NCI-H2171 treated with DMSO at 0.1 percent for 48 hours (cell line): ENCODE measurements at regions not wholly inside any gene's neighbourhood (a gene's known extent, or its start where the extent isn't known, plus 50 kb on each side); places are given as distances from the start of the nearest gene placed in this dataset.

Experiments
- DNase-seq: peaks from one replicate; lab custom pipeline; 2025; lab: John Stamatoyannopoulos, UW

DNA sequence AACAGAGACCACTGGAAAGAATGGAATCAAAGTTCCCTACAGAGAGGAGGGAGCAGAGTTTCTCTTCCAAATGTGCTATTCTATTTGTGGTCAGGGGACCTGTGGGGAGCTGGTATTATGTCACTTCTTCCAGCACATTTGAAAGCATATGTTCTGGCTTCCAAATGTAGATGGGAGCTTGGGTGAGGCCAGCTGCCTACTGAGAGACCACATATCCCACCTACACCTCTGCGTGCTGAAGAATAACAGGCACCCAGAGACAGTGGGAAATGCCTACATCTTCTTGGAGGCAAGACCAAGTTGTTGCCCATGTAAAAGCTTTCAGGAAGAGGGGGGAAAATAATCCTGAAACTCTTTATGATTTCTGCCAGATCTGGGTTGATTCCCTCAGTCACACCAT is 286.8 kb upstream of the UMPS start:
- no peak for DNase-seq

- no peak for DNase-seq
Measured at GRCh38 chr3:124444075-124444474, 286.2 kb upstream of the UMPS start.

- no peak for DNase-seq
Measured at GRCh38 chr3:124444896-124445295, 285.4 kb upstream of the UMPS start.

- DNase-seq, result no peak
Measured at GRCh38 chr3:124447845-124448244, 282.4 kb upstream of the UMPS start.

DNA sequence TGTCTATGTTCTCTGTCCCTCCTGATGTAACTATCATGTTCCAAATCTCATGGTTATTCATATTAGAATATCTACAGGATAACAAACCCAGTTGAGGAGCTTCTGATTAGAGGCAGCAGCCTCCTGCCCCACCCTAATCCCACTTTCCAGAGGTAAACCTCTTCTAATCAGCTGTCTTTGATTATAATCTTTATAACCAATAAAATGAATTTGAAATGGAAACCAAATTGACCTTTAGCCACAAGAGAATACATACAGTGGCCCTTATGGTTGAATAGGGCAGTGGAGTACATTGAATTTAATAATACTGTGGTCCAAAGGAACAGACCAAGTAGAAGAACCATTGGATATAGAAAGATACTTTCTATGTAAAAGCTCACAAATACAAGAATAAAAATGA is 281.3 kb upstream of the UMPS start:
- DNase-seq, result no peak

GRCh38 chr3:124450366-124450765 is 279.9 kb upstream of the UMPS start:
- no peak for DNase-seq

- DNase-seq, result no peak
Measured at GRCh38 chr3:124451630-124452317, 278.5 kb upstream of the UMPS start.

GRCh38 chr3:124453189-124453588 is 277.1 kb upstream of the UMPS start:
- no peak for DNase-seq

GRCh38 chr3:124455891-124456290 is 274.4 kb upstream of the UMPS start:
- DNase-seq, result no peak

DNA sequence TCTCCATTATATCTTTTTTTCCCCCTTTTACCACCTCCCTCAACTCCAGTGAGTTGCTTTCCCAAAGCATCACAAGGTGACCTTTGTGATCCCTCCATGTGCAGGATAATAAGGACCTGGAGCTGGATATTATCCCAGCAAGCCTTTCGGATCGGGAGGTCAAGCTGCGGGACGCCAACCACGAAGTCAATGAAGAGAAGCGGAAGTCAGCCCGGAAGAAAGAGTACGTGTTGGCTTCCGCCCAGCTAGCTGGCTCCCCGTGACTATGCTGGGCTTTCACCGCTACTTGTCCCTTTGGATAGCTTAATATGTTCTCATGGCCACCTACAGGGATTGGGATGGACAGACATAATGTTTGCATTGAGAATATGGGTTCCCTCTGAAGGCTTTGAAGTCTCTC is 273.7 kb upstream of the UMPS start:
- DNase-seq, result no peak

DNA sequence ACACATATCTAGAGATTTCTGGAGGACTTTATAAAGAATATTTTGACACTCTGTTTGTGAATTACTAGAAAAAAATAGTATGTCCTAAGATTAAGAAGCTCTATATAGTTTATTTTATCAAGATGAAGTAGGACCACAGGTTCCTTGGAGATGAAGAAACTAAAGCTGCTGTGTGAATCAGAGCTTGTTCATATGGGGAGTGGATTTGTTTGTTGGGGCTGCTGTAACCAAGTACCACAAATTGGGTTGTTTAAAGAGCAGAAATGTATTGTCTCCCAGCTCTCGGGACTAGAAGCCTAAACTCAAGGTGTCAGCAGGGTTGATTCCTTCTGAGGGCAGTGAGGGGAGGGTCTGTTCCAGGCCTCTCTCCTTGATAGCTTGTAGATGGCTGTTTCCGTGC is 270.6 kb upstream of the UMPS start:
- DNase-seq, result no peak

DNA sequence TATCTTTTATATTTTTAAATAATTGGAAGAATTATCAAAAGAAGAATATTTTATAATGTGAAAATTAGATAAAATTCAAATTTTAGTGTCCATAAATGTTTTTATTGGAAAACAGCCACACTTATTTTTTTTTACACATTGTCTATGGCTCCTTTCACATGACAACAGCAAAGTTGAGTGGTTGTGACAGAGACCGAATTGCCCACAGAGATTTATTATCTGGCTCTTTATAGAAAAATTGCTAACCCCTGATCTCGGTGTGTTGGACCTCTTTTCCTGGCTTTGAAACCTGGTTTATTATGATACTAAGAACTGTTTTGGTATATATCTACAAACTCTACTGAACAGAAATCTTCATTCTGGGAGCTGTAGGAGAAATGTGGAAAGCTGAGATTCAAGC is 269.1 kb upstream of the UMPS start:
- no peak for DNase-seq

GRCh38 chr3:124461838-124462632 is 268.2 kb upstream of the UMPS start:
- DNase-seq, result no peak

- DNase-seq, result no peak
Measured at GRCh38 chr3:124463234-124463633, 267.0 kb upstream of the UMPS start.

DNA sequence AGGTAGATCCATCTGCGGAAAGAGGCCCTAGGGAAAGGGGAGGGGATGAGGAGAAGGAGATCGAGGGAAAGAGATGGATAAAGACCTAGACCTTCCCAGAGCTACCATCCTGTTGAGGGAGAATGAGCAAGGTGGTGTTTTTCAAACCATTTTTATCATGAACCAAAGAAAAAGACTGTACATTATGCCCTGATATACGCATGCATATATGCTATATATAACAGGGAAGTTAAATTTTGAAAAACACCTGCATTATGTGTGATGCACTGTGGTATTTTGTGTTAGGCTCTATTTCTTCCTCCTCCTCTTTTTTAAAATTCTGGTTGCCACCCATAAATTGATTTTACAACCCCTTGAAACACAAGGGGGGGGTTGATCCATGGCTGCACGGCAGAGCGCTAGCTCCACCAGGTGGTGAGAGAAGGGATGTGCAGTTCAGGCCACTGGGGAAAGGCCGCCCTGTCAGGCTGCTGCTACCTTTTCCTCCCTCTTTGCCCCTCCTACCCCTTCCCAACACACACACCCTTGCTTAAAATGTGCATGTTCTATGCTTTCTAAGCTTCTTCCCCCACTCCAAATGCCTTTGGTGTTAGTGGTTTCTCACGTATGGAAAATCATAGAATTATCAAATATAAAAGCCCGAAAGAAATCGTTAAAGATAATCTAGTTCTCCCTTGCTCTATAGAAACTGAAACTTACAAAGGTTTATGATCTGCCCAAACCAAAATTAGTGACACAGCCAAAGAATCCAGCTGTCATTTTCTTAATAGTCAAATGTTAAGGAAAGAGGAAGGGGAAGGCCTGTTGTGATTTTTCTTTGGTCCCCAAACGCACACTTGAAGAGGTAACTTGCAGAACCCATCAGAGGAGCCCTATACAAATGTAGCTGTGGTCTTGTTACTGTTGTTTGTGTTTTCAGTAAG is 262.0 kb upstream of the UMPS start:
- DNase-seq, result peak; percentile 73

GRCh38 chr3:124469555-124469954 is 260.7 kb upstream of the UMPS start:
- DNase-seq, result no peak

DNA sequence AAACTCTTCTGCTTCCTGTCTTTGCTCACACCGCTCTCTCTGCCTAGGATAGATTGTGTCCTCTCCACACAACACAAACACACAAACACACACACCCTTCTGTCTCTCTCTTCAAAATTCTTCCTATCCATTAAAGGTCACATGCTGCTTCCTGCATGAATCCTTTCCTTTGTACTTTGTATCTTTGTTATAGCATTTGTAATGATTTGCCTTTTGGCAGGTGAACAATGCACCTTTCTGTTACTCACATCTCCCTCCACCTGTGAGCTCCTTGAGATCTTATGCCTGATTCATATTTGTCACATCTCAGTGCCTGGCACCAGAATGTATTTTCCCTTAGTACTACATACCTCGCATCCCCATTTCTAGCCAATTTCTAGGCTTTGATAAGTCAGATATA is 251.4 kb upstream of the UMPS start:
- DNase-seq, result no peak

DNA sequence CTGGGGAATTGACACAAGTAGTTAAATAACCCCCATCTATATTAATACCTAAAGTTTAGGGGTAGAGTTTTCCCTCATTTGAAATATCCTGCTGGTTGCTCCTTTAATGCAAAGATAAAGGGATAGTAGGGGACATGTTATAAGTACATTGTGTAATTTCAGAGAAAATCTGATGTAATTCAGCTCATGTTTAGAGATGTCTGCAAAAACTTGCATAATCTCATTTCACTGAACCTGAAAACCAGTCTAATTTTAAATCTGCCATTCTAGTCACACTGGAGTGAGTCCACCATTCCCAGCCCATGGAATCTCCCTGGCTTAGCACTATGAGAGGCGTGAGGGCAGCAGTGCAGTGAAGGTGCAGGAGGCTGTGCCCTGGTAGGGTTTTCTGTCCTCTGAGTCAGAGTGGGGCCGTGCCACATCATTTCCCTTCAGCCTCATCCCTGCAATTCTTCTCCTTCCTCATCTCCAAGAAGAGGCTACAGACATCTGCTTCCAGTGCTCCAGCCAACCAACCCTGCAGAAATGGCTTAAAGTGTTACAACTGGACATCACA is 246.3 kb upstream of the UMPS start:
- no peak for DNase-seq

DNA sequence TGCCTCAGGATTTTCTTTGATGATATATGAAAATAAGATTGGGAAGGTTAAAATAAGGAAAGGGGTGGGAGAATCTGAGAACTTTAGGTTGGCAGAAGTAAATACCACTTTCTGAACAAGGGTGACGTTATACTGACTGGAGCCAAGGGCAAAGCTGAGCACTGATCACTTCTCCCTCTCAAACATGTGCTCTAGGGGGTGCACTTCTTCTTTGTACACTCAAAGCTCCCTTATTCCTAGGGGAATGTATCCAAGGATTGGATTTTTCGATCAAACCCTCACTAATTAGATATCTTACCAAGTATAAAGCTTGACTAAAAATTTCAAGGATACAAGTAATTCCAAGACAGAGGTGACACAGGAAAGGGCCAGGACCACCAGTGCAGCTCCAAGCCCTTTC is 243.9 kb upstream of the UMPS start:
- no peak for DNase-seq

- DNase-seq, result no peak
Measured at GRCh38 chr3:124489506-124489905, 240.7 kb upstream of the UMPS start.

DNA sequence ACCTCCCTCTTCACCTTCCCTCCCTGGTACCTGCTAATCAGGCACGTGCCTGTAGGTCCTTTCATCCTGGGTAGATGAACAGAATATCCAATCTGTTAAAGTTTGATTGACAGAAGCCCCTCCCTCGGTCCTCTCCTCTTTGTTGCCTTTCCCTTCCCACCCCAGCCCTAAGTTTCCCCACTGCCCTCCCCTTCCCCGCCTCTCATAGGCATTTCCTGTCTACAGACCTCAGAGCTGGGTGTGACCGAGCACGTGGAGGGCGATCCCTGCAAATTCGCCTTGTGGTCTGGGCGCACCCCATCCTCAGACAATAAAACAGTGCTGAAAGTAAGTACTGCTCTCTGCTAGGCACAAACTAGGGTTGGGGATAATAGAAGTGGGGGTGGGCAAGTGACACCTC is 239.2 kb upstream of the UMPS start:
- no peak for DNase-seq

GRCh38 chr3:124491875-124492274 is 238.4 kb upstream of the UMPS start:
- DNase-seq, result no peak
